ENCODE measurements at regions not wholly inside any gene's neighbourhood (a gene's known extent, or its start where the extent isn't known, plus 50 kb on each side); places are given as distances from the start of the nearest gene placed in this dataset.

GRCh38 chr1:166418344-166418933 lies 251.6 kb upstream of the FAM78B start:
- TF ChIP-seq FOS (IDR thresholded peaks at IDR 0.05; ENCODE audit: borderline replicate concordance, insufficient read depth, low read length) = no peak
- TF ChIP-seq CTCF (IDR thresholded peaks at IDR 0.05; ENCODE audit: extremely low read depth in 1 of 2, insufficient read depth in 1 of 2, low read depth in 1 of 2, low read length in 2 of 2) = no peak
- no peak for TF ChIP-seq POLR2AphosphoS5 (IDR thresholded peaks at IDR 0.05; ENCODE audit: insufficient read depth, low read depth, low read length)
- no peak for TF ChIP-seq MYC (IDR thresholded peaks at IDR 0.05; ENCODE audit: low read depth, low read length)
- TF ChIP-seq POLR2A (IDR thresholded peaks at IDR 0.05; ENCODE audit: low read depth, low read length) = no peak
- TF ChIP-seq EZH2 (IDR thresholded peaks at IDR 0.05; ENCODE audit: borderline replicate concordance, low read depth, low read length, severe bottlenecking) = no peak
- no peak for TF ChIP-seq MAX (IDR thresholded peaks at IDR 0.05; ENCODE audit: insufficient read depth, insufficient read length)
- no peak for TF ChIP-seq GATA2 (IDR thresholded peaks at IDR 0.05; ENCODE audit: insufficient read depth, insufficient read length, low read depth, low read length)

Measured in endothelial cell of umbilical vein (primary cell).